HEK293 (cell line): ENCODE measurements at regions not wholly inside any gene's neighbourhood (a gene's known extent, or its start where the extent isn't known, plus 50 kb on each side); places are given as distances from the start of the nearest gene placed in this dataset.
"Not testable (repeated sequence)": the region's sequence is repeated elsewhere in the genome, so short reads cannot be mapped to it uniquely, and the experiment has no call there.

Source experiments
- CTCF ChIA-PET: fragments of 350-600 bp; formaldehyde crosslinking; extraction: SDS; loops from one replicate; lab custom pipeline; 2021; ENCODE audit warnings: antibody characterized with exemption; lab: Yijun Ruan, JAX
- POLR2A ChIA-PET: fragments of 300-600 bp; formaldehyde crosslinking; extraction: SDS; loops from one replicate; lab custom pipeline; 2020; ENCODE audit warnings: antibody characterized with exemption, inconsistent platforms; lab: Yijun Ruan, JAX
- H3K27ac ChIP-seq: fragments of 200-500 bp; sonication (Bioruptor generic); 2 replicates; pipeline ENCODE4 v1.5.1; 2014; ENCODE audit warnings: low read depth, low read length, control low read depth, inconsistent platforms; ENCODE audit errors: extremely low read depth
- H3K36me3 ChIP-seq, 2 experiments: fragments of 200-500 bp in 1 of 2; sonication (Bioruptor generic) in 1 of 2; 1 replicate in 1 of 2; 2 replicates in 1 of 2; pipeline ENCODE4 v1.5.1; 2014 to 2017; ENCODE audit warnings: inconsistent platforms in 2 of 2, low read length in 2 of 2; ENCODE audit not compliant: control insufficient read depth in 2 of 2, insufficient read depth in 1 of 2
- H3K4me1 ChIP-seq: fragments of 200-500 bp; sonication (Bioruptor generic); 2 replicates; pipeline ENCODE4 v1.5.1; 2014; ENCODE audit warnings: mild to moderate bottlenecking, low read length, inconsistent platforms; ENCODE audit not compliant: control insufficient read depth, insufficient read depth
- H3K4me3 ChIP-seq: 2 replicates; pipeline ENCODE4 v1.5.1; 2011; ENCODE audit warnings: low read depth, mild to moderate bottlenecking, control low read depth, low read length, moderate library complexity
- H3K9me3 ChIP-seq: fragments of 200-500 bp; sonication (Bioruptor generic); 2 replicates; pipeline ENCODE4 v1.5.1; 2014; ENCODE audit warnings: low read depth, low read length, inconsistent platforms; ENCODE audit not compliant: control insufficient read depth, insufficient read depth
- IKZF3 ChIP-seq: fragments of 450-650 bp; IDR thresholded peaks from 2 replicates; pipeline ENCODE4 v1.5.0; 2018; ENCODE audit warnings: missing biosample characterization, mild to moderate bottlenecking, missing genetic modification characterization, moderate library complexity
- MZF1 ChIP-seq: fragments of 450-650 bp; formaldehyde crosslinking; IDR thresholded peaks from 2 replicates; pipeline ENCODE4 v1.5.1; 2017; ENCODE audit warnings: missing biosample characterization, missing genetic modification characterization, borderline replicate concordance
- PRDM10 ChIP-seq: fragments of 450-650 bp; formaldehyde crosslinking; IDR thresholded peaks from 2 replicates; pipeline ENCODE4 v1.5.1; 2016; ENCODE audit warnings: missing biosample characterization, missing genetic modification characterization
- REST ChIP-seq: fragments of 450-650 bp; formaldehyde crosslinking; IDR thresholded peaks from 2 replicates; pipeline ENCODE4 v1.5.1; 2016; ENCODE audit warnings: missing biosample characterization, missing genetic modification characterization
- SP3 ChIP-seq: fragments of 450-650 bp; formaldehyde crosslinking; IDR thresholded peaks from 2 replicates; pipeline ENCODE4 v1.5.1; 2016; ENCODE audit warnings: missing biosample characterization, missing genetic modification characterization
- TRIM28 ChIP-seq: IDR thresholded peaks from 2 replicates; pipeline ENCODE4 v1.6.1; 2011; ENCODE audit warnings: low read length, control low read depth, borderline replicate concordance
- ZNF155 ChIP-seq: fragments of 450-650 bp; formaldehyde crosslinking; IDR thresholded peaks from 2 replicates; pipeline ENCODE4 v1.5.1; 2016; ENCODE audit warnings: missing biosample characterization, missing genetic modification characterization
- ZNF248 ChIP-seq: fragments of 450-650 bp; formaldehyde crosslinking; IDR thresholded peaks from 2 replicates; pipeline ENCODE4 v1.5.1; 2017; ENCODE audit warnings: missing biosample characterization, missing genetic modification characterization
- ZNF416 ChIP-seq: fragments of 450-650 bp; formaldehyde crosslinking; IDR thresholded peaks from 2 replicates; pipeline ENCODE4 v1.5.1; 2016; ENCODE audit warnings: missing biosample characterization, missing genetic modification characterization
- ZNF513 ChIP-seq: fragments of 450-650 bp; IDR thresholded peaks from 2 replicates; pipeline ENCODE4 v1.5.1; 2018; ENCODE audit warnings: missing biosample characterization, missing genetic modification characterization
- ZNF692 ChIP-seq: fragments of 450-650 bp; formaldehyde crosslinking; IDR thresholded peaks from 2 replicates; pipeline ENCODE4 v1.5.1; 2016; ENCODE audit warnings: missing biosample characterization, missing genetic modification characterization
- ZNF791 ChIP-seq: fragments of 450-650 bp; formaldehyde crosslinking; IDR thresholded peaks from 2 replicates; pipeline ENCODE4 v1.5.1; 2016; ENCODE audit warnings: missing biosample characterization, missing genetic modification characterization
- ZXDB ChIP-seq: fragments of 450-650 bp; formaldehyde crosslinking; IDR thresholded peaks from 2 replicates; pipeline ENCODE4 v1.5.1; 2016; ENCODE audit warnings: missing biosample characterization, missing genetic modification characterization
- TF ChIP-seq, protein P1 (sequence below): fragments of 450-650 bp; formaldehyde crosslinking; IDR thresholded peaks from 2 replicates; pipeline ENCODE4 v1.5.1; 2017; ENCODE audit warnings: missing biosample characterization, missing genetic modification characterization
- TF ChIP-seq, protein P2 (sequence below): fragments of 450-650 bp; formaldehyde crosslinking; IDR thresholded peaks from 2 replicates; pipeline ENCODE4 v1.5.1; 2016; ENCODE audit warnings: missing biosample characterization, missing genetic modification characterization
- TF ChIP-seq, protein P3 (sequence below): fragments of 450-650 bp; formaldehyde crosslinking; IDR thresholded peaks from 2 replicates; pipeline ENCODE4 v1.5.1; 2016; ENCODE audit warnings: missing biosample characterization, missing genetic modification characterization, borderline replicate concordance

DNA sequence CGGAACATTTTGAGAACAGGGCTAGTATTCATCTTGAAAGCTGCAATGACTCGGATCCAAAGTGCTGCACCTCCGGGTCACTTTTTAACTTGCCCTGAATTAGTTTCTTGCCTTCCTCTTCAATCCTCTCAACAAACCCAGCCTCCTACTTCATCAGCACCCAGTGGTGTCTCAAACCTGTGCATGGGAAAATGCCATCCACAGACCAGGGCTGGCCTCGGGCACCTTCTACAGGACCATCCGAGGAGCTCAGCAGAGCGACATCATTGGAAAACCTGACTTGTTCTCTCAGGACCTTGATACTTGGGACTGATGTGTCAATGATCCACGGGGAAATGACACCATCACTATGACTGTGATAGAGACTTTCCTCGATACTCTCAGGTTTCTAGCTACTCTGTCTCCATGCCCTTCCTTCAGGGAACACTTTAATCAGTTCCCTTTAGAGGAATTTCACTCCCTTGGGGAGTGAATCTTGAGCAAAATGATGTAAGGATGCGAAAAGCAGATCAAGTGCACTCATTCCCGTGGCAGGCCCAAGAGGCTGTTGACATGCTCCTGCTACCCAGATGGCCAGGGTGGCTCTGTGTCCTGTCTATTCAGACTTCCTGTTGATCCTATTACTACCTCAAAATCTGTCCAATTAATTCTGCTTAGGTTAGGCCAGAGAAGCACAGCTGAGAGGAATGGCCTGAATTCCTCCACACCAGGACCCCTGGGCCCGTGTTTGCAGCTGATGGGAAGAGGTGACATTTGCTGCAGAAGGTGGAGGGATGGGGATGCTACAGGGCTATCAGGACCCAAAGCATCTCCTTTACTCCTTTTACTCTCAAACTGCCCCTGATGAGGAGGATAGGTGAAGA lies 96.5 kb upstream of the SLC25A48 start (continued):
- TF ChIP-seq, protein P1, sequence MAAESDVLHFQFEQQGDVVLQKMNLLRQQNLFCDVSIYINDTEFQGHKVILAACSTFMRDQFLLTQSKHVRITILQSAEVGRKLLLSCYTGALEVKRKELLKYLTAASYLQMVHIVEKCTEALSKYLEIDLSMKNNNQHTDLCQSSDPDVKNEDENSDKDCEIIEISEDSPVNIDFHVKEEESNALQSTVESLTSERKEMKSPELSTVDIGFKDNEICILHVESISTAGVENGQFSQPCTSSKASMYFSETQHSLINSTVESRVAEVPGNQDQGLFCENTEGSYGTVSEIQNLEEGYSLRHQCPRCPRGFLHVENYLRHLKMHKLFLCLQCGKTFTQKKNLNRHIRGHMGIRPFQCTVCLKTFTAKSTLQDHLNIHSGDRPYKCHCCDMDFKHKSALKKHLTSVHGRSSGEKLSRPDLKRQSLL (tag by site-specific recombination): no peak
- no peak for TF ChIP-seq IKZF3
- TF ChIP-seq, all 188 proteins: peak for 0

DNA sequence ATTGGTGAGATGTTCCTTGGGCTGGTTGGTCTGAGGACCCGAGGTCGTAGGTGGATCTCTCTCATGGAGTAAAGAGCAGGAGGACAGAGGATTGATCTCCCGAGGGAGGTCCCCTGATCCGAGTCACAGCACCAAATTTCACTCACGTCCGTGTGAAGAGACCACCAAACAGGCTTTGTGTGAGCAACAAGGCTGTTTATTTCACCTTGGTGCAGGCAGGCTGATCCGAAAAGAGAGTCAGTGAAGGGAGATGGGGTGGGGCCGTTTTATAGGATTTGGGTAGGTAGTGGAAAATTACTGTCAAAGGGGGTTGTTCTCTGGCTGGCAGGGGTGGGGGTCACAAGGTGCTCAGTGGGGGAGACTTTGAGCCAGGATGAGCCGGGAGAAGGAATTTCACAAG lies 97.5 kb upstream of the SLC25A48 start:
- H3K4me3 ChIP-seq, H3K9me3 ChIP-seq, H3K27ac ChIP-seq, H3K36me3 ChIP-seq, POLR2A ChIA-PET, CTCF ChIA-PET, H3K4me1 ChIP-seq: not testable (repeated sequence)

GRCh38 chr5:135735831-135736230 lies 98.6 kb upstream of the SLC25A48 start:
- POLR2A ChIA-PET: no interaction called here
- no peak overlapping the region for H3K27ac ChIP-seq
- CTCF ChIA-PET: interaction anchor here (0.6 to 1.3 kb wide), 5 partner anchors 9 to 176 kb away, joined by 3 to 5 read pairs (median 3); no protein-coding TSS in a partner anchor
- no peaks in the 10 kb centered on the region for H3K9me3 ChIP-seq
- H3K4me3 ChIP-seq: no peak overlapping the region
- H3K36me3 ChIP-seq: no peaks in the 10 kb centered on the region
- H3K4me1 ChIP-seq: no peaks in the 10 kb centered on the region
- TF ChIP-seq REST (tag by site-specific recombination) (no peak), ZNF692 (no peak), ZNF416 (tag by site-specific recombination) (no peak), SP3 (tag by site-specific recombination) (no peak), ZNF248 (tag by site-specific recombination) (no peak), ZNF513 (tag by site-specific recombination) (no peak), ZNF791 (tag by site-specific recombination) (no peak), PRDM10 (tag by site-specific recombination) (no peak), ZNF155 (tag by site-specific recombination) (no peak), MZF1 (tag by site-specific recombination) (no peak), TRIM28 (no peak), ZXDB (tag by site-specific recombination) (no peak)
- TF ChIP-seq, protein P2, sequence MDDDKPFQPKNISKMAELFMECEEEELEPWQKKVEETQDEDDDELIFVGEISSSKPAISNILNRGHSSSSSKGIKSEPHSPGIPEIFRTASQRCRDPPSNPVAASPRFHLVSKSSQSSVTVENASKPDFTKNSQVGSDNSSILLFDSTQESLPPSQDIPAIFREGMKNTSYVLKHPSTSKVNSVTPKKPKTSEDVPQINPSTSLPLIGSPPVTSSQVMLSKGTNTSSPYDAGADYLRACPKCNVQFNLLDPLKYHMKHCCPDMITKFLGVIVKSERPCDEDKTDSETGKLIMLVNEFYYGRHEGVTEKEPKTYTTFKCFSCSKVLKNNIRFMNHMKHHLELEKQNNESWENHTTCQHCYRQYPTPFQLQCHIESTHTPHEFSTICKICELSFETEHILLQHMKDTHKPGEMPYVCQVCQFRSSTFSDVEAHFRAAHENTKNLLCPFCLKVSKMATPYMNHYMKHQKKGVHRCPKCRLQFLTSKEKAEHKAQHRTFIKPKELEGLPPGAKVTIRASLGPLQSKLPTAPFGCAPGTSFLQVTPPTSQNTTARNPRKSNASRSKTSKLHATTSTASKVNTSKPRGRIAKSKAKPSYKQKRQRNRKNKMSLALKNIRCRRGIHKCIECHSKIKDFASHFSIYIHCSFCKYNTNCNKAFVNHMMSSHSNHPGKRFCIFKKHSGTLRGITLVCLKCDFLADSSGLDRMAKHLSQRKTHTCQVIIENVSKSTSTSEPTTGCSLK: no peak
- TF ChIP-seq, protein P3, sequence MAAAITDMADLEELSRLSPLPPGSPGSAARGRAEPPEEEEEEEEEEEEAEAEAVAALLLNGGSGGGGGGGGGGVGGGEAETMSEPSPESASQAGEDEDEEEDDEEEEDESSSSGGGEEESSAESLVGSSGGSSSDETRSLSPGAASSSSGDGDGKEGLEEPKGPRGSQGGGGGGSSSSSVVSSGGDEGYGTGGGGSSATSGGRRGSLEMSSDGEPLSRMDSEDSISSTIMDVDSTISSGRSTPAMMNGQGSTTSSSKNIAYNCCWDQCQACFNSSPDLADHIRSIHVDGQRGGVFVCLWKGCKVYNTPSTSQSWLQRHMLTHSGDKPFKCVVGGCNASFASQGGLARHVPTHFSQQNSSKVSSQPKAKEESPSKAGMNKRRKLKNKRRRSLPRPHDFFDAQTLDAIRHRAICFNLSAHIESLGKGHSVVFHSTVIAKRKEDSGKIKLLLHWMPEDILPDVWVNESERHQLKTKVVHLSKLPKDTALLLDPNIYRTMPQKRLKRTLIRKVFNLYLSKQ (tag by site-specific recombination): no peak
